DOHH2 (cell line): ENCODE measurements at regions not wholly inside any gene's neighbourhood (a gene's known extent, or its start where the extent isn't known, plus 50 kb on each side); places are given as distances from the start of the nearest gene placed in this dataset.

Experiments
- H3F3A ChIP-seq: fragments of 200-600 bp; sonication (generic), shearing (Covaris generic); 2 replicates; pipeline ENCODE4 v1.6.0; 2016; ENCODE audit warnings: antibody characterized with exemption, mild to moderate bottlenecking; ENCODE audit not compliant: control insufficient read depth, insufficient read depth
- H3K27ac ChIP-seq: fragments of 200-600 bp; sonication (generic); 2 replicates; pipeline ENCODE4 v1.5.1; 2014; ENCODE audit warnings: low read depth, mild to moderate bottlenecking, low read length, moderate library complexity
- H3K27me3 ChIP-seq: fragments of 200-600 bp; sonication (generic); 2 replicates; pipeline ENCODE4 v1.6.1; 2014; ENCODE audit warnings: mild to moderate bottlenecking, low read length, mixed read lengths; ENCODE audit not compliant: control insufficient read depth
- H3K36me3 ChIP-seq: fragments of 200-600 bp; sonication (generic); 2 replicates; pipeline ENCODE4 v1.6.1; 2014; ENCODE audit warnings: mild to moderate bottlenecking, low read length, moderate library complexity, mixed read lengths; ENCODE audit not compliant: control insufficient read depth
- H3K4me1 ChIP-seq: fragments of 200-600 bp; sonication (generic); 2 replicates; pipeline ENCODE4 v1.6.1; 2014; ENCODE audit warnings: mild to moderate bottlenecking, low read length, mixed read lengths; ENCODE audit not compliant: control insufficient read depth
- H3K4me2 ChIP-seq: fragments of 200-600 bp; sonication (generic); 2 replicates; pipeline ENCODE4 v1.6.0; 2014; ENCODE audit warnings: mild to moderate bottlenecking, low read length, moderate library complexity
- H3K4me3 ChIP-seq: fragments of 200-600 bp; sonication (generic); 2 replicates; pipeline ENCODE4 v1.5.1; 2014; ENCODE audit warnings: mild to moderate bottlenecking, low read length, mixed read lengths
- H3K79me2 ChIP-seq: fragments of 200-600 bp; sonication (generic); 2 replicates; pipeline ENCODE4 v1.6.1; 2014; ENCODE audit warnings: mild to moderate bottlenecking, low read length, mixed read lengths; ENCODE audit not compliant: control insufficient read depth
- H3K9me2 ChIP-seq: fragments of 200-600 bp; sonication (generic); replicated peaks from 2 replicates; pipeline ENCODE4 v1.6.1; 2014; ENCODE audit warnings: mild to moderate bottlenecking, low read length, mixed read lengths; ENCODE audit not compliant: control insufficient read depth
- H3K9me3 ChIP-seq: fragments of 200-600 bp; sonication (generic); 2 replicates; pipeline ENCODE4 v1.6.1; 2014; ENCODE audit warnings: antibody characterized with exemption, low read length, mixed read lengths; ENCODE audit not compliant: control insufficient read depth, insufficient read depth
- H4K20me1 ChIP-seq: fragments of 200-600 bp; sonication (generic); 2 replicates; pipeline ENCODE4 v1.6.0; 2014; ENCODE audit warnings: low read depth, mild to moderate bottlenecking, antibody characterized with exemption, low read length, moderate library complexity; ENCODE audit not compliant: control insufficient read depth, insufficient read depth
- CTCF ChIP-seq: fragments of 200-600 bp; sonication (generic); IDR thresholded peaks from one replicate; pipeline ENCODE4 v1.5.1; 2014; ENCODE audit warnings: antibody characterized with exemption, mild to moderate bottlenecking, low read depth, low read length; ENCODE audit not compliant: poor library complexity, severe bottlenecking
- EZH2phosphoT487 ChIP-seq: fragments of 200-600 bp; sonication (generic); IDR thresholded peaks from 2 replicates; pipeline ENCODE4 v1.6.1; 2017; ENCODE audit warnings: borderline replicate concordance, mild to moderate bottlenecking, antibody characterized with exemption, low read length, moderate library complexity, mixed read lengths

- no peak overlapping the region for H3K4me3 ChIP-seq
- no peak overlapping the region for H3K4me2 ChIP-seq
- no peaks in the 10 kb centered on the region for H3K27me3 ChIP-seq
- TF ChIP-seq CTCF: no peak
- TF ChIP-seq EZH2phosphoT487: no peak
- no peaks in the 10 kb centered on the region for H4K20me1 ChIP-seq
- H3K9me3 ChIP-seq: peaks cover 8% of the 10 kb centered on the region
- 0 out of 2 replicates have a peak, but pooled peaks cover 2% of the 10 kb centered on the region for H3F3A ChIP-seq
- no peaks in the 10 kb centered on the region for H3K79me2 ChIP-seq
- H3K27ac ChIP-seq: no peak overlapping the region
- no peaks in the 10 kb centered on the region for H3K4me1 ChIP-seq
- no peaks in the 10 kb centered on the region for H3K9me2 ChIP-seq
- H3K36me3 ChIP-seq: no peaks in the 10 kb centered on the region
Observed at GRCh38 chr18:4510160-4510559, 55.1 kb upstream of the DLGAP1 start.
